HG03139 (cell line): ENCODE measurements at regions not wholly inside any gene's neighbourhood (a gene's known extent, or its start where the extent isn't known, plus 50 kb on each side); places are given as distances from the start of the nearest gene placed in this dataset.

Experiments
- ATAC-seq: cut with Tn5 transposase; IDR thresholded peaks from one replicate; pipeline ENCODE4 v1.9.1; 2021; ENCODE audit not compliant: unreplicated experiment

- ATAC-seq, result no peak
Observed at GRCh38 chr20:52500157-52500556, 308.6 kb upstream of the ZFP64 start.

DNA sequence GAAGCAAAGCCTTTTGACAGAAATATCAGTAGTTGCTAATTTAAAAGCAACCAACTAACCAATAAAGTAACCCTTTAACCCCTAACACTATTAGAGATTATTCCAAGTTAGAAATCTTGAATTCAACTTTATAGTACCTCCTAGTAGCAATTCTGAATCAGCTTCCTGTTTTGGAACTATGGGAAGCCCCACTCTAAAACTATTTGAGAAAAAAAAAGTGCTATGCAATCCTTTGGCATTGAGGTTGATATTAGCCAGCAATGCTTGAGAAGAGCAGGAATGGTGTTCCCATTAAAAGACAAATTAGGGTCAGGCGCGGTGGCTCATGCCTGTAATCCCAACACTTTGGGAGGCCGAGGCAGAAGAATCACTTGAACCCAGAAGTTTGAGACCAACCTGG is 306.2 kb upstream of the ZFP64 start:
- no peak for ATAC-seq

- ATAC-seq, result no peak
Observed at GRCh38 chr20:52496191-52496590, 304.6 kb upstream of the ZFP64 start.

DNA sequence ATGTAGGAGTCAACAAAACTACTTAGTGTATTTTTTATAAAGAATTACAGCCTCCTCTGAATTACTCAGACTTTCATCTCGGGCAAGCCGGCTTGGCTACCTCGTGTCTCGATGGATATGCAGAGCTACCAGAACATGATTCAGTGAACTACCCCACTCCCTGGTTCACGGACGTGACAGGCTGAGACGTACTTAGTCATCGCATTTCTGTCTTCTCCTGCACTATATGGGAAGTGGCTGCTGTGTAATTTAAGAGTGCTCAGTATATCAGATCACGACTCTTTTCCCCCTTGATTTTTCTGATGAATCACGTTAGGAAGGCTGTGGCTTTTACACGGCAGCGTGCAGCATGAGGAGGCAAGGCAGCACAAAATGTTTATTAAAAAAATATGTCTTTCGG is 302.7 kb upstream of the ZFP64 start:
- ATAC-seq, result no peak

- ATAC-seq, result no peak
Observed at GRCh38 chr20:52493171-52493721, 301.7 kb upstream of the ZFP64 start.

DNA sequence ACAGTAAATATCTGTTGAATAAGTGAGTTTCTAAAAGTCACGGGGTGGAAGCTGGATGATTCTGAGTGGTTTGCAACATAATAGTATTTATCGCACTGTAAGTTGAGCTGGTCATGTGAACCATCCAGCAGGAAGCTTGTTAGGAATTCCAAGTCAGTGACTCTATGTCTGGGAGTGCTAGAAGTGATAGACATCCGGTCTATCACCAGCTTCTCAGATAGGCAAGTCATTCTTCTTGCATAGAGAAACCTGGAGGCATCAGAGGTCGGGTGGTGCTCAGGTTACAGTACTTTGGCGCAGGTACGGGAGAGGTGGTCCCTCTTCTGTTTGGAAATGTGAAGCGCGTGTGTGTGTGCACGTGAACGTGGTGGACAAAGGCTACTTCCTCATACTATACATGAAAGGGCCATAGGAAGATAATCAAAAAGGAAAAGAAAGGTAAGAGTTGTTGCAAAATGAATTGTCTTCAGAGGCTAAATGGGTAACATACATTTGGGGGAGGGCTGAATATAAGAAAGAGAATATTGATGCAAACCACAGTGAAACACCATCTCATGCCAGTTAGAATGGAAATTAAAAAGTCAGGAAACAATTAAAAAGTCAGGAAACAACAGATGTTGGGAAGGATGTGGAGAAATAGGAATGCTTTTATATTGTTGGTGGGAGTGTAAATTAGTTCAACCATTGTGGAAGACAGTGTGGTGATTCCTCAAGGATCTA is 299.3 kb upstream of the ZFP64 start:
- no peak for ATAC-seq

- no peak for ATAC-seq
Observed at GRCh38 chr20:52484438-52484837, 292.9 kb upstream of the ZFP64 start.

GRCh38 chr20:52483382-52483781 is 291.8 kb upstream of the ZFP64 start:
- ATAC-seq, result no peak

GRCh38 chr20:52482044-52482443 is 290.5 kb upstream of the ZFP64 start:
- no peak for ATAC-seq

DNA sequence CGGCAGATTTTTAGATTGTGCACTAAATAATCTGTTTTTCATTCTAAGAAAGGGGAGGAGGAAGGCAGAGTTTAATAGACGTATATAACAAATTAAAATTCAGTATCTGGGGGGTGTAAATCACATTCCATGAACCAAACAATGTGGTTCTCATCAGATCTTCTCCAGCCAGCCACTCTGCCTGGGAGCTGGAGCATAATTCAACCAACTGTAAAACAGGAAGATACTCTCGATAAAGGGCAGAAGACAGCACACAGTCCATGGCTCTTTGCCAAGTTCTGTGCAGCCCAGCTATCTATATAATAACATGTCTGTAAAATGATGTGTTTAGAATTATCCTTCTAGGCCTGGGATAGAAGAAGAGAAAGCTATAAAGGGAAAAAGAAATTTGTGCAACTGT is 289.9 kb upstream of the ZFP64 start:
- ATAC-seq, result no peak

DNA sequence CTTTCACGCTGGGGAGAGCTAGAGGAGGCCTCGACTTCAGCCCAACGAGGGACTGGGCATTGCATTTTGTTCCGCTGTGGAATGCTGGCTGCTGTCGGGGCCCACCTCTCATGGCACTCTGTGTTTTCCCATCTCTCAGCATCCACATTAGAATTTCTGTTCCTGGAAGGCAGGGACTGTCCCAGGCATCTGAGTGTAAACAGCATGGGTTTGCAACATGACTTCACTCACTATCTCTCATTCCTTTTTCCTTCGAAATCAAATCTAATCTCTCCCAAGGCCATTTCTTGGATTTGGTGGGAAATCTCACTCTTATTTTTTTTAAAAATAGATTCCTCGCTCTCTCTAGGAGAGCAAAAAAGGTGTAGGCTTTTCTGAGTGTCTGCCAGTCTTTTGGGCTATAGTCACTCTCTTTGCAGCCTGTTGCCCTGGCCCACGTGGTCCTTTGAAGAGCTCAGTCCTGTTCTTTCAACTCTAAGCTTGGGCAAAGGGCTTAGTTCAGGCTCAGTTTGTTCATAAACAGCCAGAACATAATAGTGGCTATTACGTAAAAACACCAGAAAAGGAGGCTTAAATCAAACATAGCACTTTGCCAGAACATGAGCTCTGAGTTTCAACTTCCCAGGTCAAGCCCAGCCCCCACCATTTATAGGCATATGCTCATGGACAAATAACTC is 284.6 kb upstream of the ZFP64 start:
- ATAC-seq, result no peak

DNA sequence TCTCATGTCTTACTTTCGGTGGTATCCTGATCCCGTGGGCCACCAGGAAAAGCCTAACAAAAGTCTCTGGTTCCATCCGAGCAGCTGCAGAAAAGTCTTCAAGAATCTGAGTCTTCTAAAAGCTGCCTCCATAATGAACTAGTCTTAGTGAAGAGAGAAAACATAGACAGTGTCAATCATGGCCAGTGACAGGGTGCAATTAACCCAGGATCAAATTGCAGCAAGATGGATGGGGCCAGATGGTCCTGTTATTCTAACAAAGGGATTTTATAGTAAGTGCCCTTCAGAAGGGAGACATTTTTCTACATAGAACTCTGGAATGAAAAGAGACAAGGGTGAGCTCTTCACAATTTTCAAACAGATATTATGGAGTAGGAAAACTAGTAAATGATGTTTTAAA is 281.6 kb upstream of the ZFP64 start:
- no peak for ATAC-seq

GRCh38 chr20:52470561-52470960 is 279.0 kb upstream of the ZFP64 start:
- ATAC-seq, result no peak

DNA sequence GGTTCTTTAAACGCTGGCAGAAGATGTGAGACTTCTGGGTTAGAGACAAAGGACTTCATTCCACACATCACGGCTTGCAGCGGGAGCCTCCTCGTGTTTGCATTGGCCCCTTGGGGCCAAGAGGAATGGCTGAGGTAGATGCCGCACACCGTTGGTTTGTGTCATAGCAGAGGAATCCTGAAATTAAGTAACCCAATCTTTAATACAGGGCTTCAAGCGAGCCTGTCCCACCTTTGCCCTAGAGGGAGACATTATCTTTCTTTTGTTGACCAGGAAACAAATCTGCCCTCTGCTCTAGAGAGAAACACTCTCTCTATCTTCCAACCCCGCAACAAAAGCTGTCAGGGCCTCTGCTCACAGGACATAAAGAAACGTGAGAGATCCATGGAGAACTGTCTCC is 277.5 kb upstream of the ZFP64 start:
- ATAC-seq, result no peak

GRCh38 chr20:52465991-52466390 is 274.4 kb upstream of the ZFP64 start:
- no peak for ATAC-seq

- ATAC-seq, result no peak
Observed at GRCh38 chr20:52461582-52461981, 270.0 kb upstream of the ZFP64 start.

GRCh38 chr20:52459150-52459549 is 267.6 kb upstream of the ZFP64 start:
- no peak for ATAC-seq

GRCh38 chr20:52457826-52458225 is 266.2 kb upstream of the ZFP64 start:
- ATAC-seq, result no peak

DNA sequence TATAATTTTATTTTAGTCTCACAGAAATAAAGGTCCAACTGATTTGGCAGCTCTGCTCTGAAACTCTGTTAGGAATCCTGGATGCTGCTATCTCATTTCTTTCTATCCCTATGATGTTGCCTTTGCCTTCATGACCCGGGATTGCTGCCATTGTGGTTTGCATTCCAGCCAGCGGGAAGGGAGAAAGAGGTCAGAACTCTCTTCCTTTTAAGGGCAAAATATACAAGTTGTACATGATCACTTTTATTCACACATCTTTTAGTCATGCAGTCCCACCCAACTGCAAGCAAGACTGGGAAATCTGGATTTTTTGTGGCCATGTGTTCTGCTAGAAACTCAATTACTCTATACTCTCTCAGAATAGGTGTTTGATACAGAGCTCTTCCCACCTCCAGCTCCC is 263.1 kb upstream of the ZFP64 start:
- no peak for ATAC-seq

DNA sequence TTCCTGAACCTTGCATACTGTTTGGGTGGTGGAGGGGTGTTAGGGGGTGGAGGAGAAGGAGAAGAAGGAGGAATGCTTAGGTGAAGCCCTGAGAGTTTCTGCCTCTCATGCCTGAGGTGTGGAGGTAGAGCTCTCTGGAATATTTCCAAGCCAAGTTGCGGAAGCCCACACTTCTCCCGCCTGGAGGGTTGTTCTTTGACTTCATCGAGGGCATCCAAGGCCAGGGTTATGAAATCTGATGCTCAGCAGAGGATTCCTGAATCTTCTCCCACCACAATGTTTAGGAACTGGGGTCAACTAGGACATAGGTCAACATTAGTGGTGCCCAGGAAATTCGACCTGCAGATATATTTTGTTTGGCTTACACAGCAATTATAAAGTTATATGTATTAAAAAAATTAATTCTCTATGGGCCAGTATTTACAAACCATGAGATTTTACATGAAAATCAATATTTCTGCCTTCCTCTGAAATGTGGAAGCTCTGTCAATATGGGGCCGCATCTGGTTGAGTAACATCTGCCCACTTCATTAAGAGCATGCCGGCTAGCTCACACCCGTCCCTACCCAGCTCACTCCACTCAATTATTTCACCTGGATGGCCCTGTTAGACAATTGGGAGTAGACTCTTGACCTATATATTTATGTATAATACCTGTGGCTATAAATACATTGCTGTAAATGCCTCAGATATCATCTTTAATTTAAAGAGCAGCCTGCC is 257.1 kb upstream of the ZFP64 start:
- ATAC-seq, result no peak

DNA sequence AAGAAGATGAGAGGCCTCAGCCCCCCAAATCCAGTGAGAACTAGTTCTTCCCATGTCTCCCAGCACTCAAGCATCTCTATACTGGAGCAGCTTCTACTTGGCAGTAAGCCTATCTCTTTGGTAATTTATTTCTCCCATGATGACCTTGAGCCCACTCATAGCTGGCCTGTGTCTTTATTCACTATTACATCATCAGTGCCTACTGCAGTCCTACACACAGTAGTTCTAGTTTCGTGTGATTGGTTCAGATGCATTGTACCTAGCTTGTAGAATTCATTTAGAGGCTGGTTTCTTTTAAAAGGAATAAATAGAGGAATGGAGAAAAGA is 255.6 kb upstream of the ZFP64 start:
- ATAC-seq, result no peak
